AG04450 (cell line): ENCODE measurements at regions not wholly inside any gene's neighbourhood (a gene's known extent, or its start where the extent isn't known, plus 50 kb on each side); places are given as distances from the start of the nearest gene placed in this dataset.

Experiments used
- CTCF ChIA-PET: fragments of 300-600, 350-600 bp; formaldehyde crosslinking; extraction: SDS; loops from one replicate; lab custom pipeline; 2022; ENCODE audit warnings: antibody characterized with exemption, inconsistent platforms; lab: Charles Lee
- POLR2A ChIA-PET: fragments of 350-600 bp; formaldehyde crosslinking; extraction: SDS; loops from one replicate; lab custom pipeline; 2021; ENCODE audit warnings: antibody characterized with exemption, inconsistent platforms; lab: Yijun Ruan, JAX
- DNase-seq: peaks from one replicate; pipeline ENCODE4 v3.0.0-alpha.2; 2011; ENCODE audit warnings: low read depth, low spot score
- H3K27ac ChIP-seq: one replicate; pipeline ENCODE4 v1.5.1; 2012; ENCODE audit warnings: low read depth, low read length, control low read depth
- H3K27me3 ChIP-seq: one replicate; pipeline ENCODE4 v1.6.0; 2012; ENCODE audit warnings: low read length; ENCODE audit not compliant: control insufficient read depth, insufficient read depth
- H3K4me3 ChIP-seq: 2 replicates; pipeline ENCODE4 v1.5.1; 2011; ENCODE audit warnings: mild to moderate bottlenecking, low read depth, low read length, control low read depth
- H3K9me3 ChIP-seq: 2 replicates; pipeline ENCODE4 v1.5.1; 2012; ENCODE audit warnings: low read length; ENCODE audit not compliant: control insufficient read depth, insufficient read depth
- CTCF ChIP-seq: IDR thresholded peaks from 2 replicates; pipeline ENCODE4 v1.5.1; 2011; ENCODE audit warnings: low read depth, low read length, control low read depth, inconsistent platforms

- Histone ChIP-seq H3K27ac (no peak overlapping the region), H3K9me3 (no peaks in the 10 kb centered on the region), H3K27me3 (no peaks in the 10 kb centered on the region), H3K4me3 (no peak overlapping the region)
- no peak for TF ChIP-seq CTCF
- ChIA-PET POLR2A (no interaction called here), CTCF (no interaction called here)
- no peak for DNase-seq
Measured at GRCh38 chr6:19557191-19557590, 280.0 kb upstream of the ID4 start.

DNA sequence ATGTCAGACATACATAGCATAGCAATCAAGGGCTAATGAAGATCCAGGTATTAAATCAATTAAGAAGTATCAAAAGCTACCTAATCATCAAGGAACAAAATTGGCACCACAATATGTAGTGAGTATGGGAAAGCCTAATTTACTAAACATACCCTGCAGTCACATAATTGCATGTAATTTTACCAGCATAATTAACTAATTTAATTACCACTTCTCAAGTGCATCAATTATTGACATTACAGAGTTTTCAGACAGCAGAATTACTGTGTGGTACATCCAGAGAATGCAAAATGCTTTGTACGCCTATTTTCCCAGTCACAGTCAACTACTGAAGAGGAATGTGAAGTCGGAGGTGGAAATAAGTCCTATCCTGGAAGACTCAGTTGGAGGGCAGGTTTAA lies 279.0 kb upstream of the ID4 start:
- POLR2A ChIA-PET = no interaction called here
- CTCF ChIA-PET = no interaction called here

DNA sequence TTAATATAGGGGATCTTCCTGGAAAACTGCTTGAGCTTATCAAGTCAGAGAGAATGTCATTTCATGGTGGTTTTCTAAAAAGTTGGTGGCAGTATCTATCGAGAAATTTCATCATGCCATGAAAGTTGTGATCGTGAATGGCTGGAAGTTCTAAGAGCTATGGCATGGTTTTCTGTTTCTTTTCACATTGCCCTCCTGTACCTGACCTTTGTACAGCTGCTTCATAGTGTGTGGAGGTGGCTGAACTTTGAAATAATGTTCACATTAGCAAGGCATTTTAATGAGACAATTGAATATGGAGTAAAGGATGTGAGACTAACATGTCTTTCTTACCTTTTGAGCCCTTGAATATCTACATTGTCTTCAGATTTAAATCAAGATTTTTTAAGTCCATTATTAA lies 278.2 kb upstream of the ID4 start:
- no peak for DNase-seq
- no peaks in the 10 kb centered on the region for H3K9me3 ChIP-seq
- no peak overlapping the region for H3K4me3 ChIP-seq
- no peak overlapping the region for H3K27ac ChIP-seq
- ChIA-PET CTCF (no interaction called here), POLR2A (no interaction called here)
- H3K27me3 ChIP-seq = no peaks in the 10 kb centered on the region
- no peak for TF ChIP-seq CTCF

More for the DNA sequence above, 279.0 kb upstream of the ID4 start:
- DNase-seq = no peak
- no peaks in the 10 kb centered on the region for H3K27me3 ChIP-seq
- no peaks in the 10 kb centered on the region for H3K9me3 ChIP-seq
- no peak overlapping the region for H3K27ac ChIP-seq
- no peak overlapping the region for H3K4me3 ChIP-seq
- TF ChIP-seq CTCF = no peak

GRCh38 chr6:19562468-19562867 lies 274.7 kb upstream of the ID4 start:
- no peaks in the 10 kb centered on the region for H3K9me3 ChIP-seq
- H3K4me3 ChIP-seq = no peak overlapping the region
- CTCF ChIA-PET = interaction anchor here (0.6 kb wide), 1 partner anchor 1220 kb away, joined by 3 read pairs; no protein-coding TSS in a partner anchor
- TF ChIP-seq CTCF = no peak
- H3K27me3 ChIP-seq = no peaks in the 10 kb centered on the region
- DNase-seq = no peak
- H3K27ac ChIP-seq = no peak overlapping the region
- POLR2A ChIA-PET = no interaction called here

GRCh38 chr6:19569563-19569962 lies 267.6 kb upstream of the ID4 start:
- DNase-seq = no peak
- no peak for TF ChIP-seq CTCF
- ChIA-PET POLR2A (no interaction called here), CTCF (no interaction called here)
- H3K4me3 ChIP-seq = no peak overlapping the region
- no peaks in the 10 kb centered on the region for H3K27me3 ChIP-seq
- H3K9me3 ChIP-seq = no peaks in the 10 kb centered on the region
- no peak overlapping the region for H3K27ac ChIP-seq
